IMR-90 (cell line): ENCODE measurements at regions not wholly inside any gene's neighbourhood (a gene's known extent, or its start where the extent isn't known, plus 50 kb on each side); places are given as distances from the start of the nearest gene placed in this dataset.

Source experiments
- ATAC-seq: fragments of 200-7000 bp; cut with Tn5 transposase; 2 replicates; pipeline ENCODE4 v1.9.1; 2020; ENCODE audit warnings: low read depth, mild to moderate bottlenecking, moderate library complexity
- BruUV-seq: library from RNA; stranded (reverse); fragments of 400-500 nt; replicated peaks from 2 replicates; lab custom pipeline; 2021; lab: Mats Ljungman, UMichigan
- CTCF ChIA-PET: fragments of 300-600 bp; formaldehyde crosslinking; extraction: SDS; loops from one replicate; lab custom pipeline; 2021; ENCODE audit warnings: antibody characterized with exemption; lab: Yijun Ruan, JAX
- POLR2A ChIA-PET: fragments of 300-600 bp; sonication (Branson Sonifier 250); formaldehyde crosslinking; loops from one replicate; lab custom pipeline; 2022; ENCODE audit warnings: antibody characterized with exemption; ENCODE audit not compliant: unreplicated experiment; lab: Charles Lee
- DNase-seq: peaks from one replicate; pipeline ENCODE4 v3.0.0; 2013
- H2AFZ ChIP-seq: replicated peaks from 2 replicates; pipeline ENCODE3; 2013; ENCODE audit warnings: low read length, mild to moderate bottlenecking; ENCODE audit not compliant: poor library complexity
- H2AK5ac ChIP-seq: 2 replicates; pipeline ENCODE4 v1.6.1; 2013; ENCODE audit warnings: low read depth, low read length, inconsistent platforms
- H2AK9ac ChIP-seq: replicated peaks from 2 replicates; pipeline ENCODE3; 2013; ENCODE audit warnings: mild to moderate bottlenecking, low read depth, low read length, moderate library complexity; ENCODE audit not compliant: poor library complexity
- H2BK120ac ChIP-seq: 2 replicates; pipeline ENCODE4 v1.6.1; 2013; ENCODE audit warnings: low read depth, low read length, inconsistent platforms
- H2BK15ac ChIP-seq: 3 replicates; pipeline ENCODE4 v1.6.1; 2013; ENCODE audit warnings: low read depth, low read length, inconsistent platforms
- H2BK20ac ChIP-seq: 2 replicates; pipeline ENCODE4 v1.6.1; 2013; ENCODE audit warnings: low read depth, mild to moderate bottlenecking, inconsistent platforms, low read length, moderate library complexity
- H2BK5ac ChIP-seq: 2 replicates; pipeline ENCODE4 v1.6.1; 2013; ENCODE audit warnings: mild to moderate bottlenecking, low read depth, low read length, inconsistent platforms; ENCODE audit not compliant: poor library complexity, severe bottlenecking
- H3K14ac ChIP-seq: replicated peaks from 2 replicates; pipeline ENCODE4 v1.6.1; 2013; ENCODE audit warnings: low read depth, low read length, inconsistent platforms
- H3K18ac ChIP-seq: 2 replicates; pipeline ENCODE4 v1.6.1; 2013; ENCODE audit warnings: low read depth, low read length, control low read depth
- H3K23ac ChIP-seq: 2 replicates; pipeline ENCODE4 v1.6.1; 2013; ENCODE audit warnings: low read depth, low read length, inconsistent platforms
- H3K27ac ChIP-seq: 2 replicates; pipeline ENCODE4 v1.5.1; 2013; ENCODE audit warnings: mild to moderate bottlenecking, control low read depth, low read length; ENCODE audit not compliant: insufficient read depth
- H3K27me3 ChIP-seq: 2 replicates; pipeline ENCODE4 v1.6.1; 2013; ENCODE audit warnings: low read length; ENCODE audit not compliant: control insufficient read depth, insufficient read depth
- H3K36me3 ChIP-seq: 2 replicates; pipeline ENCODE4 v1.6.1; 2013; ENCODE audit warnings: low read length, mixed read lengths; ENCODE audit not compliant: control insufficient read depth, insufficient read depth
- H3K4ac ChIP-seq: 2 replicates; pipeline ENCODE4 v1.6.1; 2013; ENCODE audit warnings: low read depth, low read length, inconsistent platforms
- H3K4me1 ChIP-seq: 2 replicates; pipeline ENCODE4 v1.6.1; 2013; ENCODE audit warnings: low read length, mixed read lengths; ENCODE audit not compliant: control insufficient read depth, insufficient read depth
- H3K4me2 ChIP-seq: 2 replicates; pipeline ENCODE4 v1.6.1; 2013; ENCODE audit warnings: low read depth, mild to moderate bottlenecking, control low read depth, low read length, moderate library complexity
- H3K4me3 ChIP-seq: 2 replicates; pipeline ENCODE4 v1.5.1; 2013; ENCODE audit warnings: low read depth, mild to moderate bottlenecking, control low read depth, low read length, moderate library complexity; ENCODE audit not compliant: insufficient read depth
- H3K56ac ChIP-seq: 2 replicates; pipeline ENCODE4 v1.6.1; 2013; ENCODE audit warnings: low read length, inconsistent platforms; ENCODE audit not compliant: insufficient read depth; ENCODE audit errors: extremely low read depth
- H3K79me1 ChIP-seq, 2 experiments: 2 replicates each; pipeline ENCODE4 v1.6.1; 2013; ENCODE audit warnings: low read length in 2 of 2, inconsistent platforms in 1 of 2, low read depth in 1 of 2
- H3K9ac ChIP-seq: 2 replicates; pipeline ENCODE4 v1.6.1; 2013; ENCODE audit warnings: low read depth, low read length, control low read depth
- H3K9me1 ChIP-seq: 2 replicates; pipeline ENCODE4 v1.6.1; 2013; ENCODE audit warnings: low read length, inconsistent platforms; ENCODE audit not compliant: insufficient read depth
- H3K9me3 ChIP-seq: 2 replicates; pipeline ENCODE4 v1.6.1; 2013; ENCODE audit warnings: low read length; ENCODE audit not compliant: control insufficient read depth, insufficient read depth
- H4K20me1 ChIP-seq: 2 replicates; pipeline ENCODE4 v1.6.1; 2013; ENCODE audit warnings: low read length, inconsistent platforms; ENCODE audit not compliant: insufficient read depth
- H4K5ac ChIP-seq: 2 replicates; pipeline ENCODE4 v1.6.1; 2013; ENCODE audit warnings: mild to moderate bottlenecking, low read depth, low read length, control low read depth
- H4K8ac ChIP-seq, 2 experiments: 2 replicates each; pipeline ENCODE4 v1.6.1; 2013; ENCODE audit warnings: low read depth in 2 of 2, low read length in 2 of 2, control low read depth in 1 of 2, inconsistent platforms in 1 of 2
- H4K91ac ChIP-seq: 2 replicates; pipeline ENCODE4 v1.6.1; 2013; ENCODE audit warnings: low read depth, low read length, inconsistent platforms; ENCODE audit not compliant: insufficient read depth
- BHLHE40 ChIP-seq: fragments of 150-350 bp; IDR thresholded peaks from 2 replicates; pipeline ENCODE4 v1.6.1; 2016; ENCODE audit warnings: mild to moderate bottlenecking, low read depth, low read length
- CEBPB ChIP-seq: IDR thresholded peaks from 2 replicates; pipeline ENCODE4 v1.6.1; 2012; ENCODE audit warnings: low read depth, low read length, improper control_type of control experiment
- MXI1 ChIP-seq: IDR thresholded peaks from 2 replicates; pipeline ENCODE4 v1.6.1; 2012; ENCODE audit warnings: low read depth, mild to moderate bottlenecking, low read length, moderate library complexity, borderline replicate concordance
- NFE2L2 ChIP-seq: fragments of 150-350 bp; IDR thresholded peaks from 2 replicates; pipeline ENCODE4 v1.6.1; 2016; ENCODE audit warnings: low read depth, mild to moderate bottlenecking, low read length
- RAD21 ChIP-seq: IDR thresholded peaks from 2 replicates; pipeline ENCODE4 v1.6.1; 2012; ENCODE audit warnings: low read length, improper control_type of control experiment
- RFX5 ChIP-seq: IDR thresholded peaks from 2 replicates; pipeline ENCODE4 v1.8.0; 2012; ENCODE audit warnings: low read depth, mild to moderate bottlenecking, low read length, moderate library complexity
- SMC3 ChIP-seq: fragments of 150-350 bp; IDR thresholded peaks from 2 replicates; pipeline ENCODE4 v1.6.1; 2016; ENCODE audit warnings: low read depth, mild to moderate bottlenecking, antibody characterized with exemption, low read length, moderate library complexity
- WGBS, 2 experiments: methylation state at CpG; one replicate each; pipeline versions ENCODE4 v1.1.5 to v1.1.7; 2013; ENCODE audit warnings: missing lambda C conversion rate in 2 of 2; ENCODE audit not compliant: insufficient read length in 1 of 2; ENCODE audit errors: extremely low coverage in 2 of 2; 5-methylcytosine and 5-hydroxymethylcytosine counted together
- dilution Hi-C: fragments of 300-500 bp; cut with HindIII; formaldehyde crosslinking; loops from one replicate; pipeline ENCODE4 v1.14.3; 2018; ENCODE audit warnings: low sequenced_read_pairs; ENCODE audit not compliant: unreplicated experiment
- in situ Hi-C: fragments of 300-500 bp; cut with MboI; formaldehyde crosslinking; loops from 3 replicates; pipeline ENCODE4 v1.14.3; 2019; ENCODE audit warnings: low sequenced_read_pairs, inconsistent platforms, mixed read lengths
- intact Hi-C: fragments of 100-400 bp; cut with micrococcal nuclease; formaldehyde crosslinking; loops from 2 replicates; pipeline ENCODE4 v1.10.0; 2022

DNA sequence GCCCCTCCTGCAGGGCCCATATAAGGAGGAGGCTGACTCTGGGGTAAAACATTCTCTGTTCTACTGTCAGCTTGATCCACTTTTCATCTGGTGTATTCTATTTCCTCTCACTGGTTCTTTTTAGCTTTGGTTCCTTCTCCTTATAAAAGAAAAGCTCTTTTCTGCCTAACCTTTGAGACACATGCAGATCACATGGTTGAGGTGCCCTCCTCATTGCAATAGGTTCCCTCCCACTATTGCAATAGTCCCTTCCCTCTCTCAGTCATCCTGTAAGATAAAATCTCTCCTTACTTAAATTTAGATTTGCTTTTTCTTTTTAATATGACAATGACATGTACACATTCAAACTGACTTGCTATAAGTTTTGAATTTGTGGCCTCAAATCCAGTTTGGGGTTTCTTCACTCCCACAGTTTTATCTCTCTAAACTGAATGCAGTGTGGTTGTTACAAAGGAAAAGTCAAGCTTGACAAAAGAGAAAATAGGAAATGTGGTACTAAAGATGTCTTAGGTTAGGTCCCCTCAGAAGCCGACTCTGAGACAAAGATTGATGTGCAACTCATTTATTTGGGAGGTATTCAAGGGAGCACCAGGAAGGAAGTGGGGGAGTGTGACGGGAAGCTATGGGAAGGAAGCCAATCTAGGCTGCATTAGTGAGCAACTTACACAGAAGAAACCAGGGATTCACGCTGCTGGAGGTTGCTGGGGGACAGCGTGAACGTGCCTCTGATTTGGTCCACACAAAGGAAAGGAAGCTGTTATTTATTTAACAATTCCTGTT lies 127.6 kb upstream of the LINC00305 start:
- no peaks in the 10 kb centered on the region for H3K27me3 ChIP-seq
- 0% methylated on average over 1 of the region's 5 CpGs; no CpG with 5 or more reads in 1 of the 2 experiments for WGBS, 2 experiments
- H3K23ac ChIP-seq = no peak overlapping the region
- no peak overlapping the region for H3K56ac ChIP-seq
- H2AFZ ChIP-seq = no peak overlapping the region
- H3K27ac ChIP-seq = no peak overlapping the region
- no peak overlapping the region for H2BK15ac ChIP-seq
- H3K9ac ChIP-seq = no peak overlapping the region
- no peak overlapping the region for H2AK5ac ChIP-seq
- H3K18ac ChIP-seq = no peak overlapping the region
- H3K14ac ChIP-seq = no peak overlapping the region
- H4K20me1 ChIP-seq = no peaks in the 10 kb centered on the region
- no TSS peak for BruUV-seq
- no peak overlapping the region for H4K8ac ChIP-seq
- no peak overlapping the region for H2BK5ac ChIP-seq
- H2AK9ac ChIP-seq = no peak overlapping the region
- ChIA-PET CTCF (interaction anchor here (0.6 kb wide), 1 partner anchor 104 kb away, joined by 5 read pairs; no protein-coding TSS in a partner anchor), POLR2A (no interaction called here)
- DNase-seq (no peak), ATAC-seq (no peak)
- intact Hi-C loops (no loop called here), in situ Hi-C loops (no loop called here), dilution Hi-C loops (no loop called here)
- H3K4me3 ChIP-seq = no peak overlapping the region
- no peak overlapping the region for H3K4ac ChIP-seq
- H3K4me2 ChIP-seq = no peak overlapping the region
- H3K36me3 ChIP-seq = no peaks in the 10 kb centered on the region
- TF ChIP-seq SMC3 = no peak
- no peak for TF ChIP-seq BHLHE40
- no peak for TF ChIP-seq RFX5
- no peak for TF ChIP-seq NFE2L2
- no peak for TF ChIP-seq CEBPB
- TF ChIP-seq MXI1 = no peak
- no peak for TF ChIP-seq RAD21
- no peak overlapping the region for H2BK20ac ChIP-seq
- no peak overlapping the region for H2BK120ac ChIP-seq
- H4K91ac ChIP-seq = no peak overlapping the region
- peaks cover 23% of the 10 kb centered on the region for H3K9me3 ChIP-seq
- no peak overlapping the region for H4K5ac ChIP-seq
- no peaks in the 10 kb centered on the region for H3K79me1 ChIP-seq
- H3K9me1 ChIP-seq = no peaks in the 10 kb centered on the region
- H3K4me1 ChIP-seq = no peaks in the 10 kb centered on the region
